GM18517 (cell line): ENCODE measurements at regions not wholly inside any gene's neighbourhood (a gene's known extent, or its start where the extent isn't known, plus 50 kb on each side); places are given as distances from the start of the nearest gene placed in this dataset.

Experiments used
- ATAC-seq: cut with Tn5 transposase; IDR thresholded peaks from one replicate; pipeline ENCODE4 v1.9.1; 2021; ENCODE audit warnings: mild to moderate bottlenecking, moderate library complexity; ENCODE audit not compliant: unreplicated experiment

DNA sequence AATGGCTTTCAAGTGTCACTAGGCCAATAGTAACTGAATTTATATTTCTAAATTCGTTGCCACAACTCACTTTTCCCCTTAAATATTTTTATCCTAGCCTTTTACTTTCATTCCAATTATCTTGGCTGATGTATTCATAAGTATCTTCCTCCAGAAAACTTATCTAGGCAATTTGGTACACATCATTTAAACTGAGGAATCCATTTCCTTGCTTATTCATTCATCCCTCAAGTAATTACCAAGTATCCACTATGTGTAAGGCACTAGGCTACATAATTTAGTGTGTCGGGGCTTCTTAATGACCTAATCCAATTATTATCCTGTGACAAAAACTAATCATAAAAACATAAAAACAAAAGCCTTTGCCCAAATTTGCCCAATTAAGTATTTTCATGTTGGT lies 258.3 kb upstream of the TCF21 start:
- no peak for ATAC-seq

DNA sequence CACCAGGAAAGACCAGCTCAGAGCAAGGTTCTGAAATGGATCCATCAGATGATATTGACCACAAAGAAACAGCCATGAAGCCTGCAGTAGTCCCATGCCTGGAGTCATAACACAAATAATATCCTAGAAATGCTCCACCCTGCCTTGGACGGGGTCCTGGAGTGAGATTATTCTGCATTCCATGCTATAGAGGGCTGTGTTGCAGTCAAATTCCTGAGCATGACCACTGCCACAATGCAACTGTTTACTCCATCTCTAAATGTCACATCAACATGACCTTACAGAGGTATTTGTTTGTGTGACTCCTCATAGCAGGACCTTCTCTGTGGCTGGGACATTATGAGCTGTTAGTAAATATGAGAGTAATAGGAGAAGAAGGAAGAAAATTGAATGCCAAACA lies 257.5 kb upstream of the TCF21 start:
- ATAC-seq: no peak

DNA sequence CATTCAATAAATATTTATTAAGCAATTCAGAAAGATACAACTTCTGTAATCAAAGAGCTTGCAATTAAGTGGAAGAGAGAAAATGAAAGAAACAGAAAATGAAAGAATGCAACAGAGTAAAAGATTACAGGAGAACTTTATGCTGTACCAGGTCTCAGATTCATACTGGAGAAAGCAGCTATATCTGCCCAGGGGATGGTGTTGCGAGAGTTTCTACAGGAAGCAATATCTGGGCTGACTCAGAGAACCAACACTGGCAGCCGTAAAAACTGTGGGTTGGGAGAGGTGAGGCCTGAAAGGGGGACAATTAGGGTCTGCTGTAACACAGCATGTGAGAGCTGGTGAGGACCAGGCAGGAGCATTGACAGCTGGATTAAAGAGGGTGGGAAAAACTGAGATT lies 256.7 kb upstream of the TCF21 start:
- ATAC-seq: no peak

DNA sequence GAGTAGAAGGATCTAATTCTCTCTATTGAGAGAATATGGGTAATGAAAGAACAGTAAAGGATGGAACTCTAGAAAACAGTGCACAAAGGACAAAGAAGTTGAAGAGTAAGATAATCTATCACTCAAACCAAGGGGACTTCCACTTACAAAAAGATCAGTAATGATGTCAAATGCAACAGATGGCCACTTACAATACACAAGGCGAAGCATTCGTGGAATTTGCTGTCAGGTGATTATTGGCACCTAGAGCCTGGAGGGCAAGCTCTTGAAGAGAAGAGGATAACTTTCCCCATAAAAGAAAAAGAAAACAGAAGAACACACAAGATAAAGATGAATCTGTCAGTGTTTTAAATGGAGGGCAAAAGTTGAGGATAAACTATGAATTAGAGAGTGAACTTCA lies 256.0 kb upstream of the TCF21 start:
- ATAC-seq: no peak

DNA sequence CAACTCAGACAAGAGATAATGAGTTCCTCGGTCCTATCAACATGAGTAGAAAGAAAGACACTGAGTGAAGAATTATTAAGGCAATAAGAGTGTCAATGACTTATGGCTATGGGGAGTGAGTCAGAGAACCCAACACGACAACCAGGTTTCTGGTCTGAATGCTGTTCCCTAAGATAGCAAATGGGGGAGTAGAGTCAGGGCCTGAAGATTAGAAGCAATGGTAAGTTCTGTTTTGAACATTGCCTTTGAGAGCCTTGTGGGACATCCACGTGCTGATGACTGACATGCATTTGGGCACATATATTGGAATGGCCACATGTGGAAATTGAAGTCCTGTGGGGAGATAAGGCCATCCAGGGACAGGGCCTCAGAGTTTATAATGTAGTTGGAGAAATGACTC lies 254.4 kb upstream of the TCF21 start:
- no peak for ATAC-seq

DNA sequence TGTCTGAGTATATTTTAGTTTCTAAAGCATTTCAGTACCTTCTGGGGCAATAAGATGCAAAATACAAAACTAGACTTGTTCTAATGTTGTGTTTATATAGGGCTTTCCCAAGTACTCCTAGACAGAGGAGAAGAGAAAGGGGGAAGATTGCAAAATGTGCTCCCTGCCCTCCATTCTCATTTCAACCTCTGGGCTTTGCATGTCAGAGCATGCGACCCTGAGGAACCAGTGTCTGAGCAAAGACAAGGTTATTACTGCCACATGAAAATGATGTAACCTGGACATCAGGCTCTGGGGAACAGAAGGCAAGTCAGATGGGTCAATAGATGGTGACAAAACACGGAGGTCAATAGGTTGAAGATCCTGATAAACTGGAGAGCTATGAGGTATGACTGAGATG lies 253.5 kb upstream of the TCF21 start:
- no peak for ATAC-seq

DNA sequence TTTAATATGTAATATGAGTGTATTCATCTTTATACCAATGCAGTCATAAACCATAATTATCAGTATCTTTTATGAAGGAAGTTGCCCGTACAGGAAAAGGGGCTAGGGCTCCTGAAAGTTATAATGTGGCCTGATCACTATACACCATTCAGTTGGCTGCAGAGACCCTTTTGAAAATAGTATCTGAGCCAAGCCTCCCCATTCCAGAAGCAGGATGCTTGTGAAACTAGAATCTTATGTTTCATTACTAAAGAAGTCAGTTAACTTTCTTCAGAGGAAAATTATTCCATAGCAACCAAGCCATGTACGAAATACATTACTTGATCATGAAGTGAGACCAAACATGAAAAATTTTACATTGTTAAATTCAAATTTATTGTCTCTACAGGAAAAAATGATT lies 251.5 kb upstream of the TCF21 start:
- no peak for ATAC-seq

DNA sequence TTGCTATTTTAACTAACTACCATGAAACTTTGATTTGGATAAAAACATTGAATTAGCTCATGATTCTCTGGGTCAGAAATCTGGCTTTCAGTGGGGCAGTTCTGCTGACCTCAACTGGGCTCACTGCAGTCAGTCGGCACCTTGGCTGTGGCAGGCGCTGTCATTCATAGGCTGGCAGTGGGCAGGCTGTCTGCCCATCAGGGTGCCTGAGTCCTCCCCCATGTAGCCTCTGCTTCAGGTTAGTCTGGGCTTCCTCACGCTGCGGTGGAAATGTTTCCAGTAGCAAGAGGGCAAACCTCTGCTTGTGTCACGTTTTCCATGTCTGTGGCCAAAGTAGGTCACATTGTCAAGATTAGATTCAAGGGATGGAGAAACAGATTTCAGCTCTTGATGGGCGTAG lies 251.0 kb upstream of the TCF21 start:
- ATAC-seq: no peak

DNA sequence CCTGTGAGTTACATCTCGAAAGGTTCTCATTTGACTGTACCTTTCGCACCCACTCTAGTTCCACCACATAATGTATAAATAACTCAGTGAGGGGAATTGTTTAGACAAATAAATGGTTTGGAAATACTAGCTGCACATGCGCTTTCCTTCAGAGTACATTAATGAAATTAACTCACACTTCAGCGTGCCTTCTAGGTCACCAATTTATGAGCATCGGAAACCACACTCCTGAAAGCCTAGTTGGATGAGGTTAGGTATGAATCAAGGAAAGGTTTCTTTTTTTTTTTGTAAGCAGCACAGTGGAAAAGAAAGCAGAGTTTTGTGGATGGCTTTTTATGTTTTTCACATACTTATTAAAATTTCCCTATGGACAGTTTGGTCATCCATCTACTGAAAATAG lies 247.8 kb upstream of the TCF21 start:
- ATAC-seq: no peak

DNA sequence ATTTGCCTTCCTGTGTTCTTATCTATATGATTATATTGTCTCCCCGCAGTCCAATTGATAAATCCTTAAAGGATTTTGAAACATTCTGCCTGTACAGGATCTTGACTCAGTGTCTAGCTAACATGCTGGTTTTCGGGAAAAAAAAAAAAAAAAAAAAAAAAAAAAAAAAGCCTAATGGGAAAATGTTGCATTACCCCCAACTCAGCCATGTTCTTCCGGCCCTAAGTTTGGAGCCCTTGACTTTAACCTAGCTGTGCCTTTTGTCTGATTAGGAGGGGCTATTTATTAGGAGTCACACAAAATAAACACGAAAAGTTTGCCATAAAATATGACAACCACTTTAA lies 244.4 kb upstream of the TCF21 start:
- no peak for ATAC-seq

DNA sequence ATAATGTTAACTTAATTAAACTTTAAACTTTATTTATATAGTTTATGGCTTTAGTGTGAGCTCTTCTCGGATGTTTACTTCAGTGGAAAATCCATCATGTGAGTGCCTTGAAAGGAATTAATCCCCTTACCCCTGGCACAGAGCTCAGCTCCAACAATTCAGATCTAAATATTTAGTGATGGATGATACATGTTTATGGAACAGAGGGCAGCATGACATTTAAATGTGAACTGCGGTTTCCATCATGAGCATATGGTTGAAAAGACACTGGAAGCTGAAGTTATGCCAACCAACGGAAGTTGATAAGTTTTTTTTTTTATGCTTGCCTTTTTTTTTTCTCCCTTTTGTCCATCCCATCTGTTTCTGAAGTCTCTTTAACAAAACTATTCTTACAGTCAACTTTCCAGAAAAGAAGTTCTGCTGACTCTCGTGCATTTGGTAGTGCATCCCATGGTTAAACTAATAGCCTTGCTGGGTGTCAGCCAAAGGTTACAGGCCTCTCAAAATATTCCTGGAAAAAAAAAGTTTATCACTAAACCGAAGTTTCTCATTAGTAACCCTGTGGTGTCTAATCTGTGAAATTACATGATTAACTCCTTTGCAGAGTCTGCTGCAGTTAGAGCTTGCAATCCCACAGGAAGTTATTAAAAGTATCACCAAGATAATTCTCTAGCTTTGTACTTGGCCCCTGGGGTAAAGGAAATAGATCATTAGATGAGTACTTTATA lies 243.9 kb upstream of the TCF21 start:
- ATAC-seq: no peak

DNA sequence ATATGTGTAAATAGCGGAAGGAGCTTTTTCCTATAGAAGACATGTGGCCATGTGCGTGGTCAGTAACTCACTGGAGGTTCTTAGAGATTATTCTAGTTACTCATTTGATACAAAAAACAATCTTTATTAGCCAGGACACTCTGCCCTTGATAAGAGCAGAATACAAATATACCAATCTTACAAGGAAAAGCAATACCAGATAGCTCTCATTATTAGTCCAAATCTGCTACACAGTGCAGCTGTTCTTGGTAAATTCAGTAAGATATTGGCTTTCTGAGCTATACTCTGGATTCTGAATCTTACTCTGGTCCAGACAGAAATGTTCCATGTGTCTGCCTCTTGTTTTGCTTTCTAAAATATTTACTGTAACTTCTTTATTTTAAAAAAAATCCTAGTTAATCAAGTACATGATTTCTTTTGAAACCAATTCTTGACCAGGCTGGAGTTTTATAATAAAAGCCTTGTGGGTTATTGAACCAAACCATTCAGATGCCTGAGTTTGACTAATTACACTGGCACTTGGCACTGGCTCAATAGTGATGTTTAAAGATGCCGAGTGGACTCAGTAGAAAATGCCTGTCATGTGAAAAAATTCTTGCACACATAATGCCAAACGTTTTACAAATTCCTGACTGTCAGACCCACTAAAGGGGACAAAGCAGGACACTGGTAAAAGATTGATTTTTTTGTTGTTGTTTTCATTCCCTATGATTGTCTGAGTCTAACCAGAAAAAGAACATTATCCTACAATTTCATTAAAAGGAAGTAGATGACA lies 242.8 kb upstream of the TCF21 start:
- ATAC-seq: no peak

DNA sequence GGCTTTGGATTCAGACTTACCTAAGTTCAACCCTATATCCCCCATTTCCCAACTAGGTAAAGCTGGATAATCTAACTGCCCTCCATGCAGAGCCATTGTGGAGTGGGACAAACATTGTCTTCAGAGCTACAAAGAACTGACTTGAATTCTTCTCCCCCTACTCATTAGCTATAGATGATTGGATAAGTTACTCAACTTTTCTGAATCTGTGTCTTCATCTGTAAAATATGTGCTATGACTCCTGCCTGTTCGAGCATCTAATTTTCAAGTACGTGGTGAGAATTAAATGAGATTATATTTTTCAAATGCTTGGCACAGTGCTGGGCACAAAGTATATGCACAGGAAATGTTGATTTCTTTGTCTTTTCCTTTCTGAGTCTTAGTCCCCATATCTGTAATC lies 240.3 kb upstream of the TCF21 start:
- no peak for ATAC-seq

DNA sequence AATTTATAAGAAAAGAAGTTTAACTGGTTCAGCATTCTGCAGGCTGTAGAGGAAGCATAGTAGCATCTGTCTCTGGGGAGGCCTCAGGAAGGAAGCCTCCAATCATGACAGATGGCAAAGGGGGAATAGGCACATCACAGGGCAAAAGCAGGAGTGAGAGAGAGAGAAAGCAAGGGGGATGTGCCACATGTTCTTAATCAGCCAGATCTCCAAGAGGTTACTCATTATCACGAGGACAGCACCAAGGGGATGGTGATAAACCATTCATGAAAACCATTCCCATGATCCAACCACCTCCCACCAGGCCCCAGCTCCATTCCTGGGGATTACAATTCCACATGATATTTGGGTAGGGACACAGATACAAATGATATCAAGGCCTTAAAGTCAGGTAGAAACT lies 217.5 kb upstream of the TCF21 start:
- no peak for ATAC-seq

DNA sequence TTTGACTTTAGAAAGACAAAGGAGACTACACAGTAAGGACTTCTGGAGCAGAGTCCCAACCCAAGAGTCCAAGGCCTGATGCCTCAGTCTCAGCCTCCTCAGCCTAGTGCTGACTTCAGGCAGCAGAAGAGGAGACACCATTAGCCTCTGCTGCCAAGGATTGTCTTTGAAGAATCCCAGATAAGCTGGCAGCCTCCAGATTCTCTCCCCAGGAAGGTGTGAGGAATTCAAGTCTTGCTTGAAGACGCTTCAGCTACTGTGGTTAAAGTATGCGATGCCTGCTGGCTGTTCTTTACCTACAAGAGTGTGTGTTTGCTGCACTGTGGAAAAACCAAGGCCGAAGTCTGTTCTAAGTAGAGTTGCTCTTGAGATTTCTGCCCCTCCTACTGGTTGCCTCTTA lies 215.9 kb upstream of the TCF21 start:
- ATAC-seq: no peak

DNA sequence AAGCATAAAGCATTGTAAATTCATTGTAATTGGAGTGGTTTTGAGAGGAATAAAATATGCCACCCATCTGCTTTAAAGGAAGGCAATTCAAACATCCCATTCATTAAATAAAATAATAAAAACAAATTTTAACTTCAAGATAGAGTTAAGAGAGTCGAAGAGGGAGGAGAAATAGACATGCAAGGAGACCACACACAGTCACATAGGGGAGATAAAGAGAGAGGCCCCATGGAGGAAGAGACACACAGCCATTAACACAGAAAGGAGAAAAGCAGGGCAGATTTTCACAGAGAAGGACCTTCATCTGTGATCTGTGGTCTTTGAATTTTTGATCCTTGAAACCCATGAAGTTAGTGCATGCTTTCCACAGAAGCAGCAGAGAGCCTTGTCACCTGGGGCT lies 214.3 kb upstream of the TCF21 start:
- no peak for ATAC-seq

DNA sequence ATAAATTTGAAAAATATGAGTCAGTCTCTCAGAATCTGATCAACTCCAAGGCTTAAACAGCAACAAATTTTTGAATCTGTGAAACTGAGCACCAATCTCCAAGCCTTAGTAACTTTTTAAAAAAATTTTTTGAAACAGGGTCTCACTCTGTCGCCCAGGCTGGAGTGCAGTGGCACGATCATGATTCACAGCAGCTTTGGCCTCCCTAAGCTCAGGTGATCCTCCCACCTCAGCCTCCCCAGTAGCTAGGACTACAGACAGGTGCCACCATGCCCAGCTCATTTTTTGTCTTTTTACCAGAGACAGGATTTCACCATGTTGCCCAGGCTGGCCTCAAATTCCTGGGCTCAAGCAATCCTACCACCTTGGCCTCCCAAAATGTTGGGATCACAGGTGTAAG lies 207.9 kb upstream of the TCF21 start:
- ATAC-seq: no peak

DNA sequence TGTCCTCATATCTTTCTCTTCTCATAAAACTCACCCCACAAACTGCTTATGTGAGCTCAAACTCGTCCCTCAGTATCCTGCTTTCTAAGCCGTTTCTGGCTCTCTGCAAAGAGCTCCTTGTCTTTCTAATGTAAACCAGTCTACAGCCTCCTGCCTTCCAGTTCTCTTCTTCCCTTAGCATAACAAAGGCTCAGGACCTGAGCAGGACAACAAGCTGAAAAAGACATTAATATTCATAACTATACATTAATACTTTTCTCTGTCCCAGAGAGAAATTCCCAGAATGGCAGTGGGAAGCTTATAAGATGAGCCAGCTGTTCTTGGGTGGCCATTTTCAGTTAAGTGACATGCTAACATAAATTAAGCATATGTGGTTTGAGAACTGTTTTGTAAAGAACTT lies 207.0 kb upstream of the TCF21 start:
- no peak for ATAC-seq

DNA sequence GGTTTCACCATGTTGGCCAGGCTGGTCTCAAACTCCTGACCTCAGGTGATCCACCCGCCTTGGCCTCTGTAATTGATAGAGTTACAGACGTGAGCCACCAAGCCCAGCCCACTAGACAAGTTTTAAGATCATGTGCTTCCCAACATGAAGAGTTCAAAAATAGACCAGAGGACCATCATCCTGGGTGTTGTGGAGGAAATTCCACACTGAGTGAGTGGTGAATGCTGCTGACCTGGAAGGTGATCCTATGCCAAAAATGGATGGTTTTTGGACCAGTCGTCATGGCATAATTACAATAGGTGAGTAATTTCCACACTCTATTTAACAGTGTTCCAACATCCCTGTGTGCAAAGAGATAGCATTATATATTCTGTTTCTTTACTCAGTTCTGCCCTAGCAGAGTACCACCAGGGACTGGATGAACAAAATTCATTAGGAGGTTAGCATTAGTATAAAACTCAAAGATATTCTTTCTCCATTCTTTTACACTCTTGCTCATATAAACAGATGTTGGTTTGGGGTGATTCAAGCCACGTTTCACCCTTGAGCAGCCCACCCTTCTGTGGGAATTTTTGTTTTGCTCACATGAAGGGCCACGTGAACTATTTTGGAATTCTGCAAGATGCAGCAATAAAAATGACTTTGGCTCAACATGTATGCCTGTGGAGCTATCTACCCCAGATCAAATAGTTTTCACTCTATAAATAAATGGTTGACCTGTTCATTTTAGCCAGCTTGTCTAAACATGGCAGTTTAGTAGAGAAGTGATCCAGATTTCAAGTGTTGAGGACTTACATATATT lies 206.2 kb upstream of the TCF21 start:
- ATAC-seq: no peak

DNA sequence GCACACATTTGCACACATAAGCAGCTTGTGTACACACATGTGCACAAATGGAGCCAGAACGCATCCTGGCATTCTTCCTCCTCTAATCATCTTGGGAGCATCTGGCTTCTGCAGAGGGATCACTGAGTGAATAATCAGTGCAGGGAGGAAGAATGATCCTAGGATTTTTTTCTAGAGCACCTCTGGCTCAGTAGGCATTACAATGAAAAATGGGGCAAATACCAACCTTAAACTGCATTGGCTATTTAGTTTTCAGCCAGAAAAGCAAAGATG lies 205.7 kb upstream of the TCF21 start:
- ATAC-seq: no peak

DNA sequence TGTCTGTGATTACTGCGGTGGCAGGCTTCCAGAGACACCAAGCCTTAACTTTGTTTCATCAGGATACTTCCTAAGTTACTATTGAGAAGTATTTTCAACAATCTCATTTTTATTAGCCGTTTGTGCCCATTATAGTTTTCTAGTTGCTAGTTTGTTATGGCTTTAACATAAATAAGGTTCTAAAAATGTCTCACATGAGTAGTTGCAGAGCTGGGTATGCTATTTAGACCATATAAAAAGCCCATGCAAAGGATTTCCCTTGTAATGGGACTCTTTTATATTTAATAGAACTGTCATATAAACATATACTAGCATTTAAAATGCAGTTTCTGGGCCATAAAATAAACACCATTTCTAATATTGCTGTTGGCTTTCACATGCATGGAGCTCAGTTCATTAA lies 205.3 kb upstream of the TCF21 start:
- ATAC-seq: no peak
